ENCODE measurements at regions not wholly inside any gene's neighbourhood (a gene's known extent, or its start where the extent isn't known, plus 50 kb on each side); places are given as distances from the start of the nearest gene placed in this dataset.

DNA sequence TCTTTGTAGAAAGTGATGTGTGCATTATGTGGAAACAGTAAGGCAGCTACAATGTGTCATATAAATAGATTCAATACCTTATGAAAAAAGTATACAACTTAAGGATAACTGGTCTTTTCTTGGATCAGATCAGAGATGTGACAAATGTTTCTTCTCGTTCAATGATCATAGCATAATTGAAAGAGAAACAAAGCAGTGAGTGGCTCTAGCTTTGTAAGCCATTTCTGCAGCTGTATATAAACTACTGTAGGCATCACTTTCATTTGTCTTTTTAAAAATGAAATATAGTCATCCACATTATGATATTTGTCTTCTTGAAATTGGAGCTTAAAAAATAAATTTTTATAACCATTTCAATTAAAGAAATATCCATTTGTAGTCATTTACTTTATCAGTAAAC is 63.8 kb upstream of the LMO3 start:
- TF ChIP-seq, protein P1, sequence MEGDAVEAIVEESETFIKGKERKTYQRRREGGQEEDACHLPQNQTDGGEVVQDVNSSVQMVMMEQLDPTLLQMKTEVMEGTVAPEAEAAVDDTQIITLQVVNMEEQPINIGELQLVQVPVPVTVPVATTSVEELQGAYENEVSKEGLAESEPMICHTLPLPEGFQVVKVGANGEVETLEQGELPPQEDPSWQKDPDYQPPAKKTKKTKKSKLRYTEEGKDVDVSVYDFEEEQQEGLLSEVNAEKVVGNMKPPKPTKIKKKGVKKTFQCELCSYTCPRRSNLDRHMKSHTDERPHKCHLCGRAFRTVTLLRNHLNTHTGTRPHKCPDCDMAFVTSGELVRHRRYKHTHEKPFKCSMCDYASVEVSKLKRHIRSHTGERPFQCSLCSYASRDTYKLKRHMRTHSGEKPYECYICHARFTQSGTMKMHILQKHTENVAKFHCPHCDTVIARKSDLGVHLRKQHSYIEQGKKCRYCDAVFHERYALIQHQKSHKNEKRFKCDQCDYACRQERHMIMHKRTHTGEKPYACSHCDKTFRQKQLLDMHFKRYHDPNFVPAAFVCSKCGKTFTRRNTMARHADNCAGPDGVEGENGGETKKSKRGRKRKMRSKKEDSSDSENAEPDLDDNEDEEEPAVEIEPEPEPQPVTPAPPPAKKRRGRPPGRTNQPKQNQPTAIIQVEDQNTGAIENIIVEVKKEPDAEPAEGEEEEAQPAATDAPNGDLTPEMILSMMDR (conservative IDR thresholded peaks at IDR 0.05), result no peak
- no peak overlapping the region for H3K27ac ChIP-seq

- TF ChIP-seq, protein P1 (conservative IDR thresholded peaks at IDR 0.05), result no peak
- no peak overlapping the region for H3K27ac ChIP-seq
Measured at GRCh38 chr12:16668198-16668597, 62.2 kb upstream of the LMO3 start.

- TF ChIP-seq, protein P1 (conservative IDR thresholded peaks at IDR 0.05), result no peak
- H3K27ac ChIP-seq, result no peak overlapping the region
Measured at GRCh38 chr12:16658699-16659098, 52.7 kb upstream of the LMO3 start.

Data from VCaP (cell line).